Fibroblast of the conjunctiva (primary cell): ENCODE measurements at regions not wholly inside any gene's neighbourhood (a gene's known extent, or its start where the extent isn't known, plus 50 kb on each side); places are given as distances from the start of the nearest gene placed in this dataset.

Experiments
- DNase-seq: peaks from one replicate; pipeline ENCODE4 v3.0.0-alpha.2; 2010; ENCODE audit warnings: low read depth

DNA sequence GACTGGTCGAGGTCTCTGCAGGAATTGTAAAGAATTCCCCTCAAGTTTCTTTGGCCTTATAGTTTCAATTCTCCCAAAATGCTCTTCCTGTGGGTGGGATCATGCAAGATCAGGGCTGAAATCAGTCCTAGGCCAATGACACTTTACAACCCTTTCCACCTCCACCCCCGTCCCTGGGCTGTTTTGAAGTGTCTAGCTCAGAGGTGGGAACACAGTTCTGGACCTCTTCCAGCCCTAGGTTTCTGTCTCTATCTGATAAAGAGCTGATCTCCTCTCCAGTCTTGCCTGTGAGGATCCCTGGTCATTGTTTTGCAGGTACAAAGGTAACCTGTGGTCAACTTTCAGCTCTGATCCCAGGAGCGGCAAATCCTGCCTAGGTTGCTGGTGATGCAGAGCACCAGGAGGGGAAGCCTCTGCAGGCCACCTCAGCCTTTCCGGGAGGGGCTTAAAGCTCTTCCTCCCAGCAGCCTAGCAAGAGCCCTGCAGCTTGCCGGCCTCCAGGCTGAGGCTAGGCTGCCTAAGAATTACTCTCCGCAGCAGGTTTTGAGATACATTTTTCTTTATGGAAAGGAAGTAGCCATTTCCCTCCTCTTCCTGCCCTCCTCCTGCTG, 69.8 kb upstream of the WIPF1 start:
- DNase-seq, result no peak

DNA sequence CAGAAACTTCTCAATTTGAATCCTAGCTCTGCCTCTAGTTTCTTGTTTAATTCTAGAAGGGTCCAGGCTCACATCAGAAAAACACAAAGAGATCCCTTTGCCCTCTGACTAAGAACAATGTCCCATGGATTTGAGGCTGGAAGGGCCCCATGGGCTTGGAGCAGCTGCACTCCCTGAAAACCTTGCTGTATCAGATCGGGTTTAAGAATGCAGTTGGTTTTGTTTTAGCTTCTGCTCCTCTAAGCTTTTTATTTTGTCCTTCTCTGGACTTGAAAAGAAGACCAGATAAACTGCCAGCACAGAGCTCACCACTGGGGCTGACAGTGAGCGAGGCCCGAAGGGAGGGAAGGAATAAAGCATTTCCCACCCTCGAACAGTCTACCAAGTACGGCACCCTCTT, 69.2 kb upstream of the WIPF1 start:
- DNase-seq, result no peak

DNA sequence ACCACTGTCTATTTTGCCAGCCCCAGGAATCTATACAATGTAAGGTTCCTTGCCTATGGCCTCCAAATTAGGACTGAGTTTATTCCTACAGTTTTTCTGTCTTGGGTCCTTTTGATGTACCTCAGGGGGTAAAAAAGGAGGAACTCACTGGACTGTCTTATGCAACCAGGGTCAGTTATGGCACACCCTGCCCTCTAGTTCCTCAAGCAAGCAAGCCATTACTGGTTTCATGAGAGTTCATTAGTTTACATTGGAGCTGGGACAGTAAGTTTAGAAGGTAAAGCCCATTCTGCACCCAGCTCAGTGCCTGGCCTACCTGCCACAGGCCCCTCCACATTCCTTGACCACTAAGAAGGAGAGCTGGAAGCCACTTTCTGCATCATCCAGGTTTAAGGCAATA, 68.7 kb upstream of the WIPF1 start:
- DNase-seq, result no peak

DNA sequence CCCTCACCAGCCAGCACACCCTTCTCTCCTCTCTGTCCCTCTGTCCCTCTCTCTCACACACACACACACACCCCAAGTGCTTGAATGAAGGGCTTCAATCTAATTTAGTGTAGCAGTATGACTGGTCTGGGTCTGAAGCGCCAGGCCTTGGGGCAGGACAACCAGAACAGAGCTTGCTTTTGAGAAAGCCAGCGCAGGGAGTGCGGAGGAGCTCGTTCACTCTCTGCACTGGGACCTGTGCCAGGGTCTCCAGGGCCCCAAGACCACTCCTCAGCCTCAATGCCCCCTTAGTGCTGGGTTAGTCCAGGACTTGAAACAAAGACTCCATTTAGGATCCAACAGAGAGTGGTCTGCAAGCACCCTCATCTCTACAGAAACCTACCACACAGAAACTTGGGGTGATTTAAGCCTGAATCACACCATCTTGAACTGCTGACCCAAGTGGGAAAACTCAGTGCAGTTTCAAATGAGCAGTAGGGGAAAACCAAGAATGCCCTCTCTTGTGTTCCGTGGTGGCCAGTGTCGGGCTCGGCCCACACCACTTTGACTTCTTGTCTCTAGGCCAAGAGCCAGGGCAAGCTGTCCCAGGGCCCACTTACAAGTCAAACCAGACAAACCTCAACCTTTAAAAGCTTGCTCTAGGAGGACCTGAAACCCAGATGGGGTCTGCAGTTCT, 66.6 kb upstream of the WIPF1 start:
- no peak for DNase-seq

DNA sequence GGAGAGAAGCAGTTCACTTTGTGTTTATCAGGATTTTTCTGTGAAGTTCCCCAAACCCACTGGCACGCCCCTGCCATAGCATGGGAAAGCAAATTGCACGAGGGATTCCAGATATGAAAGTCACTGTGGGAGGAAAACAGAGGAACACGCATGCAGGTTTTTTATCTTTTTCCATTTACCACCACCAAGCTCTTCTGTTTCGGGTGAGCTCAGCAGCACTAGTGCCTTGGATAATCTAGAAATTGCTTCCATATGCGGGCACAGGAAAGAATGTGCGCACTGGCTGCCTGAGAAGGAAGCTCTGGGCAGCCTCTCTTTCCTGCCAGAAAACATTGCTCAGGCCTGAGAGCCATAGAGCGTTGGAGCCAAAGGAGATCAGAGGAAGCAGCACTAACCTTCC, 65.9 kb upstream of the WIPF1 start:
- peak; percentile 80 for DNase-seq

DNA sequence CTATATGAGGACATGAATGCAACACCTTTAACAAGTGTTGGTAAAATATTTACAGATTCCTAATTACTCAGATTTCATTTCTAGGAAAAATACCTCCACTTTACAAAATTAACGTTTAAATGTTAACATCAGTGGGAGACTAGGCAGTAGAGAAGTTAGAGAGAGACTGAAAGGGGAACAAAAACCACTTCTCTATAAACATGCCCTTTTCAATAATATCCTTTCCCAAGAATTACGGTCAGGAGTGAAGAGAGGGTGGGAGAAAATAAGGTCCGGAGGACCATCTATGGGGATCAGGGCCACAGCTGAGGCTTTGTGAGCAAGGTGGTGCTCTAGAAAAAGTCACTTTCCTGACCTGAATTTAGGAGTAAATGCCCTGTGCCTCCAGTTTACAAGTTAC, 65.3 kb upstream of the WIPF1 start:
- DNase-seq, result no peak

DNA sequence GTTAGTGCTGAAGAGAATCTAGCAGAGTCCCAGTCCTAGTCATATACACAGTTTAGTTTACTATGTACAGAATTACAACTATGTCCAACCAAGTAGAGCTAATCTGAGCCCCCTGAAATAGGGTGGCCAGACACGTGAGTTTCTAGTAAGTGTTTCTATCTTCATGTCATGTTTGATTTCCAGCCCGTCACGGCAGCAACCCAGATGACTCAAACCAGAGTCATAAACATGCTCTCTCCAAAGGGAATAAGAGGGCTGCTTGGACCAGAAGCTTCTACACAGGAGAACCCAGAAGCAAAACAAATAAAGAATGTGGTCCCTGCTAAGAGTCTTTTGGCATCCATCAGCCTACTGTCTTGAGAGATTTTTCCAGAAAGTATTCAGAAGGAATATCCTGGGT, 64.9 kb upstream of the WIPF1 start:
- DNase-seq, result peak; percentile 31

DNA sequence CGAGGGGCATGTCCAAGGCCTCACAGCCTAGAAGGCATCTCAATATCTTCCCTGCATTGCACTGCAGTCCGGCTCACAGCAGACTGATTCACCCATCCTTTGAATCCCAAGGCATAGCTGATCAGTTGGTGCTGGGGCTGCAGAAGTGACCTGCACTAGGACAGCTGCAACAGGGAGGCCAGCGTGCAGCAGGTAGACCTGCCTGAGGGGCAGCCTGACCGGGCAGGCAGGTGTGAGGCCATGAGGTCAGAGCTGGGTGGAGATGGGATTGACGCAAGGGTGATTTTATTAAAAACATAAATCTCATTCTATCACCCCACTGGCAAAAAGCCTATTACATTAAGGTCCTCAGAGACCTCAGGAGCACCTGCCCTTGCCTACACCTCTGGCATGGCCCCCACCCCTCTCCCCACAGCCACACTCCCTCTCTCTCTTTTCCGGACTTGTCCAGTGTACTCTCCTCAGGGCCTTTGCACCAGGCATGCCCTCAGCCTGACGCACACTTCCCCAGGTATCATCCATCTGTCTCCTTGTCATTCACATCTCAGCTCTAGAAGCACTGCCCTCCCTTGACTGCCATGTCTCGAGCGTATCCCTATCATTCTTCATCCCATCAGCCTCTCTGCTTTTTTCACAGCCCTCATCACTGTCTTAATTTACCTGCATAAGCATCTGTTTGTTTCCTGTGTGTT, 63.5 kb upstream of the WIPF1 start:
- no peak for DNase-seq

DNA sequence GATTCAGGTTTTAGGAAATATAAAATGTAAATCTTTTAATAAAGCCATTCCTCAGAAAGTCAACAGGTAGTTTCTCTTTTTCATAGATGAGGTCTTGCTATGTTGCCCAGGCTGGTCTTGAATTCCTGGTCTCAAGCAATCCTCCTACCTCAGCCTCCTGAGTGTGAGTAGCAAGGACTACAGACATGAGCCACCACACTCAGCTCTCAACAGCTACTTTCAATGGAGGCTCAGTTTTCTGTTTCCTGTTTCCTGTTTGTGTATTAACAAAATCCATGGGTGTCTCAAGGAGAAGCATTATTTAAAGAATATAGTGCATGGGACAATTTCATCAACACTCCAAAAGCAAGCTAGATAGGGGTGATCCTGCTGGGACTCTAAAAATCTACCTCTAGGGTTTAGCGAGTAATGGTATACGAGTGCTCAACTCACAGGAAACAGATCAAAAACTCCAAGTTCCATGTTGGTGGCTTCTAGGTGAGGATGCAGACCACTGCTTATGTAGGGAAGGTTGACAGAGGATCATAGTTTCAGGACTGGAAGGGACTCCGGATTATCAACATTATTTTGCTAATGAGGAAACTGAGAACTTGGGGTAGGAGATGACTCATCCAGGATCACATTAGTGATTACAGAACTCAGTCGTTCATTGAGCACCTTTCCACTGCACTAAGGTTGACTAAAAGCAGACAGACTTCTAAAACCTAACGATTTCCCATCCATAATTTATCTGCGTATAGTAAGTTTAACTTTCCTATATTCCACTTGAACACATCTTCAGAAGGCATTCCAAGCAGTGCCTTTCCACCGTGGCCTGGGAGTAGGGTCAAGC, 61.7 kb upstream of the WIPF1 start:
- DNase-seq, result no peak

DNA sequence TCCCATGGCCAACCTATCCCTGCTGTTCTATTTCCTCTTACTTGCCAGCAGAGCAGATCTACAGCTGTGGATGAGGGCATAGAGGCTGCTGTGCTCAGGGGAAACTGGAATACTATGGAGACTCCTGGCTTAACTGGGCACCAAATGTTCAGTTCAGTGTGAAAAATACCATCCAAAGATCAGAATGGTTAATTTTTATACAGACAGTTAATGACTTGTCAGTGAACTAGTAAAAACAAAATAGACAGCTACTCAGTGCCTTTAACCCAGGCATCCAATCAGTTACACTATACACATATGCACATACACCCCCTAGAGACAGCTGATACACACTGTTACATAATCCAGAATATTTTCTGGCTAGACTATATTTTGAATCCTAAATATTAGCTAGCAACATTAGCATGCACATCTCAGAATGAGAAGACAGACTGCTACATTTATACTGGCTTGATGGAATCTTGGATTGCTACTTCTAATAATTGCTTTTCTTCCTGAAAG, 59.1 kb upstream of the WIPF1 start:
- DNase-seq, result no peak

DNA sequence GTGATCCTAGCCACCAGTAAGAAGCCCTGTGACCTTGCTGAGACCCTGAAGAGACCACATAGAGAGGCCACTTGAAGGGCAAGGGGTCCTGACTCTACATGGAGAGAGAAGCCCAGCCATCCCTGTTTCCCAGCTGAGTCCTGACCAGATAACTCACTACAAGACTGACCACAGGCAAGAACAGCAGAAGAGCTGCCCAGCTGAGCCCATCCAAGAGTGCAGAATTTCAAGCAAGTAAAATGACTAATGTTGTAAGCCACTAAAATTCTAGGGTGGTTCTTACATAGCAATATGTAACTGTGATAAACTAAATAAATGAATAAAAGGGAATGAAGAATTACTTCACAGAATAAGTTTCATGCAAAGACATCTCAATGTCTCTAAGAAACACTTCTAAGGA, 58.4 kb upstream of the WIPF1 start:
- no peak for DNase-seq

DNA sequence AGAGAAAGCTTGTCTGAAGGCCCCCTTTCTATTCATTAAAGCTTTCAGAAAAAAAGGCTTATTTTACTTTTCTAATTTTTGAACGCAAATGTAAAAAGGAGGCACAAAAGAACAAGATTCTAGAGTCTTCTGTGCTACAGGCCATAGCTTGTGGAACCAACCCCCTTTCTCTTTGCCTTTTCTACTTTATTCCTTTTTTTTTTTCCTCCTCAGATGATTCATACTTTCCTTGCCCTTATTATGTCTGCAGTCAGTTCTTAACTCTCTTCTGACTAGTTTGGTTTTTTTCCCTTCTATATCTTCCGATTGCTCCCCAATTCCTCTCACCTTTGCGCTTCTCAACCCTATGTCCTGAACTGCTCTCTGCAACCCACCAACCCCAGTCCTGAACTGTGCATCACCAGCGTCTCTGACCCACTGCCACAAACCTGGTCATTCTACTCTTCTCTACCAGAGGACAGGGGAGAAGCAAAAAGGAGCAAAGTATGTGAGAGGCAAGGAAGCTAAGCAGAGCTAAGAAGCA, 56.9 kb upstream of the WIPF1 start:
- no peak for DNase-seq

DNA sequence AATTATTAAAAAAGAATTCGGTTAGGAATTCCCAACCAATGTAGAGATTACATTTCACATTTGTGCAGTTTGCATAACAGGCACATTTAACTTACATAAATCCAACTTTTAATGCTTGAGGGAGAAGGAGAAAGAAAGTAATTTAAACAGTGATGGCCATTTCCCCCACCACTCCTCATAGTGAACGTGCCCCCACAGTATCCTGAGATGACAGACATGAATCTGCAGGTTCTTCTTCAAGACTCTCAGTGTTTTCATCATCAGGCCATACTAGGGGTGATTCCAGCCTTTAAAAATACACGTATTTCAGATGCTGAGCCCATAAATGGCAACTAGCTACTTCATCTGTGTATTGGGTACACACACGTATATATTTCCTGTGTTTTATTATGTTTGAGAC, 51.3 kb upstream of the WIPF1 start:
- DNase-seq, result no peak
